ENCODE measurements at regions not wholly inside any gene's neighbourhood (a gene's known extent, or its start where the extent isn't known, plus 50 kb on each side); places are given as distances from the start of the nearest gene placed in this dataset.

- Mint-ChIP-seq H3K4me1 (no peaks in the 10 kb centered on the region), H3K9me3 (no peaks in the 10 kb centered on the region), H3K36me3 (ENCODE audit: low read depth) (no peaks in the 10 kb centered on the region), H3K27me3 (no peaks in the 10 kb centered on the region), H3K27ac (no peak overlapping the region), H3K4me3 (no peak overlapping the region)
- CTCF ChIA-PET: no interaction called here
- DNase-seq: no peak
- POLR2A ChIA-PET: no interaction called here
Observed at GRCh38 chr7:84502239-84502638, 307.6 kb upstream of the SEMA3A start.

DNA sequence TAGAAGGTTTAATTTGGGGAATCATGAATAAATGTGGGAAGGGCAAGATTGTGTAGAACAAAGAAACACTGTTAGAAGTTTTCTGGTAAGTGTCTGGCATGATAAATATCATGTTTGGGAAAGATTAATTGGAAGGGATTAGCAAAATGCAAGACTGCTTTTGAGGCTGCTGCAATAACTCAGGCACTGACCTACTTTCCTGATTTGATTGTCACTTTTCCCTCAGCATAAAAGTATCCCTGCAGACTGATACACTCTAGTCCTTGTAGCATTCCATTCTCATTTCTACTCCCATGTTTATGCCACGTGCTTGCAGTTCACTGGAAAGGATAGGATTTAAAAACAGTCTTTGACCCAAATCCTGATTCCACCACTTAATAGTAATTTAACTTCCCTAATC is 303.3 kb upstream of the SEMA3A start:
- no peak overlapping the region for H3K4me3 Mint-ChIP-seq
- H3K9me3 Mint-ChIP-seq: no peaks in the 10 kb centered on the region
- CTCF ChIA-PET: no interaction called here
- H3K27ac Mint-ChIP-seq: no peak overlapping the region
- no peaks in the 10 kb centered on the region for H3K27me3 Mint-ChIP-seq
- H3K36me3 Mint-ChIP-seq (ENCODE audit: low read depth): no peaks in the 10 kb centered on the region
- DNase-seq: no peak
- no peaks in the 10 kb centered on the region for H3K4me1 Mint-ChIP-seq
- POLR2A ChIA-PET: no interaction called here

GRCh38 chr7:84495128-84495527 is 300.5 kb upstream of the SEMA3A start:
- H3K4me3 Mint-ChIP-seq: no peak overlapping the region
- ChIA-PET CTCF (no interaction called here), POLR2A (no interaction called here)
- DNase-seq: no peak
- no peak overlapping the region for H3K27ac Mint-ChIP-seq
- no peaks in the 10 kb centered on the region for H3K4me1 Mint-ChIP-seq
- H3K9me3 Mint-ChIP-seq: no peaks in the 10 kb centered on the region
- no peaks in the 10 kb centered on the region for H3K27me3 Mint-ChIP-seq
- no peaks in the 10 kb centered on the region for H3K36me3 Mint-ChIP-seq (ENCODE audit: low read depth)

- Mint-ChIP-seq H3K27me3 (no peaks in the 10 kb centered on the region), H3K9me3 (no peaks in the 10 kb centered on the region), H3K27ac (no peak overlapping the region), H3K4me1 (no peaks in the 10 kb centered on the region), H3K36me3 (ENCODE audit: low read depth) (no peaks in the 10 kb centered on the region), H3K4me3 (no peak overlapping the region)
- CTCF ChIA-PET: no interaction called here
- POLR2A ChIA-PET: no interaction called here
- no peak for DNase-seq
Observed at GRCh38 chr7:84492098-84493034, 297.8 kb upstream of the SEMA3A start.

GRCh38 chr7:84490661-84491060 is 296.1 kb upstream of the SEMA3A start:
- ChIA-PET POLR2A (no interaction called here), CTCF (no interaction called here)
- DNase-seq: no peak
- H3K27ac Mint-ChIP-seq: no peak overlapping the region
- no peaks in the 10 kb centered on the region for H3K36me3 Mint-ChIP-seq (ENCODE audit: low read depth)
- H3K9me3 Mint-ChIP-seq: no peaks in the 10 kb centered on the region
- H3K4me3 Mint-ChIP-seq: no peak overlapping the region
- H3K4me1 Mint-ChIP-seq: no peaks in the 10 kb centered on the region
- no peaks in the 10 kb centered on the region for H3K27me3 Mint-ChIP-seq

DNA sequence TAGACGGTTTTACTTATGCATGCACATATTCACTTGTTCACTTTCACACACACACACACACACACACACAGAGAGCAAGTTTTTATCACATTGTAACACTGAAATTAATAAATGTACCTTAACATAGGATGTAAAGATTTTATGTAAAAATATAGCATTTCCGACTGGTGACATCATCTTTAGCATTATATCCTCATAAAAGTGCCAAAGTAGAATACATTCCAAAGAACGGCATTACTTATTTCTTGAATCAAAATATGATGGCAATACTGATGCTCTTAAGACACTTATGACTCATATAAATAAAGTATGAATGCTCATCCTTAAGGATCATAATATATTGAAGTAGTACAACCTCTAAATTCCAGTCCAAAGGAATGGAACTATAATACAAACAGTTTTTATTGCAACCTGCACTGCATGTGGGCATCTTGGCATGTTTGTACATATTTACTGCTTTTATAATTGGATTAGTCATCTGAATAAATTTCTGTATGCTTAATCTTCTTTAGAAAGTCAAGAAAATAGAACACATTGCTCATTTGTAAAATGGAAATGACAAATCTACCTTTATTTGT is 290.0 kb upstream of the SEMA3A start:
- Mint-ChIP-seq H3K4me3 (no peak overlapping the region), H3K27ac (no peak overlapping the region), H3K27me3 (no peaks in the 10 kb centered on the region), H3K4me1 (no peaks in the 10 kb centered on the region), H3K36me3 (ENCODE audit: low read depth) (no peaks in the 10 kb centered on the region), H3K9me3 (no peaks in the 10 kb centered on the region)
- ChIA-PET CTCF (no interaction called here), POLR2A (no interaction called here)
- DNase-seq: no peak

DNA sequence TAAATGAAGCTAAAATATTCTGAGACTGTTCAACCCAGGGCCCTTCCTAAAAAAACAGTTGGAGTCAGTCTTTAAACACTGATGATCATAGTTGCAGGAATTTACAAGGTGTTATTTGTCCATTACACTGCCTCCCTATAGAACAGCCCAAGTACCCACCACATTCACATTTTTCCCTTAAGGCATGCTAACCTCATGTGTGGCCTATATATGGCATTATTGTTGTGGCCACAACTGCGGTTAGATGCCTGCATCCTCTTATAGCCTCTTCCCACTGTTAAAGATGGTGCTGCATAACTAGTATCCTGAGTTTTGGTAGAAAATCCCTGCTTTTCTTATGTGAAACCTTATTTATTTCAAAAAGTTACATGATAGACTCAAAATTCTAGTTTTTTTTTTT is 287.9 kb upstream of the SEMA3A start:
- POLR2A ChIA-PET: no interaction called here

GRCh38 chr7:84479059-84479458 is 284.5 kb upstream of the SEMA3A start:
- Mint-ChIP-seq H3K4me1 (no peaks in the 10 kb centered on the region), H3K27me3 (no peaks in the 10 kb centered on the region), H3K9me3 (no peaks in the 10 kb centered on the region), H3K4me3 (no peak overlapping the region), H3K27ac (no peak overlapping the region), H3K36me3 (ENCODE audit: low read depth) (no peaks in the 10 kb centered on the region)
- POLR2A ChIA-PET: no interaction called here
- no peak for DNase-seq
- CTCF ChIA-PET: no interaction called here

More for the DNA sequence above, 287.9 kb upstream of the SEMA3A start:
- no peaks in the 10 kb centered on the region for H3K9me3 Mint-ChIP-seq
- CTCF ChIA-PET: no interaction called here
- H3K4me3 Mint-ChIP-seq: no peak overlapping the region
- no peaks in the 10 kb centered on the region for H3K4me1 Mint-ChIP-seq
- no peaks in the 10 kb centered on the region for H3K27me3 Mint-ChIP-seq
- no peak overlapping the region for H3K27ac Mint-ChIP-seq
- DNase-seq: no peak
- no peaks in the 10 kb centered on the region for H3K36me3 Mint-ChIP-seq (ENCODE audit: low read depth)

GRCh38 chr7:84477786-84478478 is 283.3 kb upstream of the SEMA3A start:
- H3K36me3 Mint-ChIP-seq (ENCODE audit: low read depth): no peaks in the 10 kb centered on the region
- CTCF ChIA-PET: no interaction called here
- H3K4me1 Mint-ChIP-seq: no peaks in the 10 kb centered on the region
- no peak overlapping the region for H3K27ac Mint-ChIP-seq
- H3K9me3 Mint-ChIP-seq: no peaks in the 10 kb centered on the region
- POLR2A ChIA-PET: no interaction called here
- DNase-seq: no peak
- no peaks in the 10 kb centered on the region for H3K27me3 Mint-ChIP-seq
- no peak overlapping the region for H3K4me3 Mint-ChIP-seq

DNA sequence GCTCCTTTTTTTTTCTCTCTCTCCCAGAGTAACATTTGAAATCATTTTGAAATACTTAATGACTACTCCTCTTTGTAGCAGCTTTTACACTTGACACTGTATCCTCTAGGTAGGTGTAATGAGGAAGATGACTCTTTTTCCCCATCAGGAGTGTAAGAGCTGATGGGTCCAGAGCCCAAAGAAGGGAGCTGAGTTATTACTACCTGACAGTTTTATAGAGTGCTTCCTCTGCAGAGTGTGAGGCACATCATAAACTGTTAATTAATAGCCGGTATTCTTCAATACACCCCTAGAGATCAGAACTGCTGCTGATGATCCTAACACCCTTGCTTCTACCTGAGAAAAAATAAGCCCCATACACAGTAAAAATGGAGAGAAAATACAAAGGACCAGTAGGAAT is 279.8 kb upstream of the SEMA3A start:
- H3K4me1 Mint-ChIP-seq: no peaks in the 10 kb centered on the region
- CTCF ChIA-PET: no interaction called here
- H3K9me3 Mint-ChIP-seq: no peaks in the 10 kb centered on the region
- H3K27ac Mint-ChIP-seq: no peak overlapping the region
- no peak for DNase-seq
- H3K27me3 Mint-ChIP-seq: no peaks in the 10 kb centered on the region
- no peak overlapping the region for H3K4me3 Mint-ChIP-seq
- no peaks in the 10 kb centered on the region for H3K36me3 Mint-ChIP-seq (ENCODE audit: low read depth)
- POLR2A ChIA-PET: no interaction called here

GRCh38 chr7:84471576-84471975 is 277.0 kb upstream of the SEMA3A start:
- H3K27me3 Mint-ChIP-seq: no peaks in the 10 kb centered on the region
- no peaks in the 10 kb centered on the region for H3K9me3 Mint-ChIP-seq
- POLR2A ChIA-PET: no interaction called here
- H3K27ac Mint-ChIP-seq: no peak overlapping the region
- no peak overlapping the region for H3K4me3 Mint-ChIP-seq
- no peaks in the 10 kb centered on the region for H3K4me1 Mint-ChIP-seq
- CTCF ChIA-PET: no interaction called here
- H3K36me3 Mint-ChIP-seq (ENCODE audit: low read depth): no peaks in the 10 kb centered on the region
- no peak for DNase-seq

DNA sequence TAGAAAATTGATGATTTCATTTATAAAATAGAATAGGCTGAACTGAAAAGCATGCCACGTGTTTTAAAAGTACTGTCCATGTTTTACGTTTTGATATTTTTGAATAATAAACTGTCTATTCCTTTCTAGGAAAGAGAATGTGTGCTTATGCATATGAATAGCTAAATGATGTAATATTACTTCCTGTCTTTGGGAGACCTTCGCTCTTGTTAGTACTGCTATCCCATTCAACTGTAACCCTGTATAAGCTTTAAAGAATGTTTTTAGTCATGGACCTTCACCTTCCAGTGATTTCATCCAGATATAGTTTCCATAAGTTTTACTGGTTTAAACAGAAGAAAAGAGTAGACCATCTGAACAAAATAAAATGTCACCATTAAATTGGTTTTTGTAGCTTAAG is 274.4 kb upstream of the SEMA3A start:
- ChIA-PET CTCF (interaction anchor here (0.7 kb wide), 1 partner anchor 19 kb away, joined by 3 read pairs; no protein-coding TSS in a partner anchor), POLR2A (no interaction called here)
- Mint-ChIP-seq H3K4me1 (no peaks in the 10 kb centered on the region), H3K4me3 (no peak overlapping the region), H3K36me3 (ENCODE audit: low read depth) (no peaks in the 10 kb centered on the region), H3K27me3 (no peaks in the 10 kb centered on the region), H3K27ac (no peak overlapping the region), H3K9me3 (no peaks in the 10 kb centered on the region)
- no peak for DNase-seq

DNA sequence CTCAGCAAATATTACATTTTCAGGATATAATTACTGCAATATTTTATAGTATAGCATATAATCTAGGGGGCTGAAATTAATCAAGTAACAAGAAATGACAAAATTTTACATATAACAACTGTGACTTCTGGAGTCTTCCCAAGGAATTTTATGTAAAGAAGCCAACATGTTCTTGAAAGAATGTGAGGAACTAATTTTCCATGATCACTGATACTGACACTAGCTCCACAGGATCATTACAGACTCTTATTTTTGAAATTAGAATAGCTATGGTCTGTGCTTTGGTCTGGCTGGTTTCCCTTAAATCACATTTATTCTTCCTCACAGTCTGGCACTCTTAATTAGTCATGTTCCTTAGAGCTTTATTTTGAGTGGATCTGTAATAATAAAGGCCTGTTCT is 267.7 kb upstream of the SEMA3A start:
- H3K9me3 Mint-ChIP-seq: no peaks in the 10 kb centered on the region
- CTCF ChIA-PET: no interaction called here

More for the DNA sequence above, 267.7 kb upstream of the SEMA3A start:
- POLR2A ChIA-PET: no interaction called here
- Mint-ChIP-seq H3K4me3 (no peak overlapping the region), H3K36me3 (ENCODE audit: low read depth) (no peaks in the 10 kb centered on the region), H3K4me1 (no peaks in the 10 kb centered on the region), H3K27me3 (no peaks in the 10 kb centered on the region), H3K27ac (no peak overlapping the region)
- DNase-seq: no peak

Data from activated CD4-positive, alpha-beta T cell treated with anti-CD3 and anti-CD28 coated beads, Interleukin-2, amount 10 ng/mL, durations not matched to agents 7 days and 5 days (primary cell).